Glomerular endothelial cell (primary cell): ENCODE measurements at regions not wholly inside any gene's neighbourhood (a gene's known extent, or its start where the extent isn't known, plus 50 kb on each side); places are given as distances from the start of the nearest gene placed in this dataset.

ENCODE experiments used
- DNase-seq: peaks from one replicate; pipeline ENCODE4 v3.0.0-alpha.2; 2011; ENCODE audit warnings: low read depth, low spot score; ENCODE audit errors: extremely low read depth

DNA sequence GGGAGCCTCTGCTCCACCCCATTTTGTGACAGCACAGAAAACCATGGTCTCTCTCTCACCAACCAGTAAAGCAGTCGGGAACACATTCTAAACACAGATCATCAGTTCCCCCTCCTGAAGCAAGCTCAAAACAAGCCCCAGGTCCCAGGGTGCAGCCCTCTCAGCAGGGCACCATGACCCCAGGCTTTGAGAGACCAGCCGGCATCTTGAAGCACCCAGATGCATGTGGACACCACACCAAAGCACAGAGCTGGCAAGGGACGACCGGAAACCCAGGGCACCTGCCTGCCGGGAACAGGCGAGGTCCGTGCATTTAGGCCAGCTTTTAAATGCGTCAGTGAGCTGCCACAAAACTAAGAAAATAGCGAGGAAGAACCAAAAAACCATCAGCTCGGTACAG is 103.2 kb upstream of the IQSEC1 start:
- DNase-seq: no peak

DNA sequence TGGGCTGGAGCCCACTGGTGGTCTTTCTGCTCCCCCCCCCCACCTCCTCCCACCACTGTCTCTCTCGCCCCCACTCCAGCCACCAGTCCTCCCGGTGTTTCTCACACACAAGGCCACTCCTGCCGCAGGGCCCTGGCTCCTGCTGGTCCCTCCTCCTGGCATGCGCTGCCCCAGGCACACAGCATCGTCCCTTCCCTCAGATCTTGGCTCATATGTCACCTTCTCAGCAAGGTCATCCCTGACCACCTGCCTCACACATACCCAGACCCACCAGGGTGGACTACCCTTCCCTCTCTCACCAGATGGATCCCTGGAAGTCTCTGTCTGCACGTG is 101.5 kb upstream of the IQSEC1 start:
- DNase-seq: no peak

DNA sequence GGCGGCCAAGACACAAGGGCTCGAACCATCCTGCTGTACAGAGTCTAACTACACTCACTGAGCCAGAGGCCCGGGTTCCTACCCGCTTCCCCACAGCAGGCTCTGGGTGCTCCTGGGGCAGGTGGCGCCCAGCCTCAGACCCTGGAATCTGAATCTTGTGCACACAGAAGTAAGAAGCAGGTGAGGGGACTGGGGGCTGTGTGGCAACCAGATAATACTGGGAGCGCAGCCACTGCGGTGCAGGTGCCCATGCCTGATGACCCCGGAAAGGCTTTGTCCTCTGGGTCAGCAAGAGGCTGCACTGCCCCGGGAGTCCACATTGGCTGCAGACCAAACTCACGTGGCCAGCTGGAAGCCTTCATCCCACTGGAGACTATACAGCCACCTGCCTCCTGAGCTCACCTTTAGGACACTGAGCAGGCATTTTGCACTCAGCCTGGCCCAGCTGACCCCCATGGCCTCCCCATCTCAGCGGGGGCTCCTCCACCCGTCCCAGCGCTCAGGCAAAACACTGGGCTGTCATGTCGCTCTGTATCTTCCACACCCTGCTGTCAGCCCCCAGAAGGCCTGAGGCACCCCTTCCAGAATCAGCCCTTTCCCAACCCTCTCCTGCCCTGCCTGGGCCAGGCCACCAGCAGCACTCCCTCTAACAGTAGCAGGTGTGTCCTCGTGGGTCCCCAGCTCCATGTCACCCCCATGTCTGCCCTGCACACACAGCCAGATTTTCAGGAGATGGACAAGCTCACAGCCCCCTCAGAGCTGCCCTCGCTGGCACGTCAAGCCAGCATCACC is 101.0 kb upstream of the IQSEC1 start:
- DNase-seq: no peak

DNA sequence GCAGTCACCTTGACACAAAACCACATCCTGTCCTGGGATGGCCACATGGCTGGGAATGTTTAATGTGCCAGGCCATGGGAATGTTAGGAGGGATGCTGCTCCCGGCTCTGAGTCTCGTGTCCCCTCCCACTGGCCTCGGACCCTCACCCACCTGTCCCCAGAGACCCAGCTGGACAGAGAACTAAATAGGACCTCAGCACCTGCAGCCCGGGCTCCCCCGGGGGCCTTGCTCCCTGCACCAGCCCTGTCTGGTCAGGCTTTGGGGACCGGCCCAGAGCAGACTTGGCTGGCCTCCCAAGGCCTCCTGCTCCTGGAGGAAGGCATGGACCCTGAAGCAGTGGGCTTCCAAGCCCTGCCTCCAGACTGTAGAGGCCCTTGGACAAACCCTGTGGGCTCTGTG is 100.0 kb upstream of the IQSEC1 start:
- no peak for DNase-seq

DNA sequence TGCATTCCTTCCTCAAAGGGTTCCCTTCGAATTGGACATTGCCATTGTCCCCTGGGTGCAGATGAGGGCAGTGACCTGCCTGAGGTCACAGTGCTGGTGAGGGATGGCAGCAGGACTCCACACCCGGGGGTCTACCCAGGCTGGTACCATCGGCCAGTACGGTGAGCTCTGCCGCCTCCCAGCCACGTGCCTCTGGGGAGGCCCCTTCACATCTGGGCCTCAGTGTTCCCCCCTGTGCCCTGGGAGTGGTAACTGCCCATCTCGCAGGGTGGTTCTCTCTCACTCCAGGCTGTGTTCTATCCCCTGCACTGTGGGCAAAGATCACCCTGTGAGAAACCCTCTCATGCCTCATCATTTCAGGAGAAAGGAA is 99.4 kb upstream of the IQSEC1 start:
- no peak for DNase-seq

DNA sequence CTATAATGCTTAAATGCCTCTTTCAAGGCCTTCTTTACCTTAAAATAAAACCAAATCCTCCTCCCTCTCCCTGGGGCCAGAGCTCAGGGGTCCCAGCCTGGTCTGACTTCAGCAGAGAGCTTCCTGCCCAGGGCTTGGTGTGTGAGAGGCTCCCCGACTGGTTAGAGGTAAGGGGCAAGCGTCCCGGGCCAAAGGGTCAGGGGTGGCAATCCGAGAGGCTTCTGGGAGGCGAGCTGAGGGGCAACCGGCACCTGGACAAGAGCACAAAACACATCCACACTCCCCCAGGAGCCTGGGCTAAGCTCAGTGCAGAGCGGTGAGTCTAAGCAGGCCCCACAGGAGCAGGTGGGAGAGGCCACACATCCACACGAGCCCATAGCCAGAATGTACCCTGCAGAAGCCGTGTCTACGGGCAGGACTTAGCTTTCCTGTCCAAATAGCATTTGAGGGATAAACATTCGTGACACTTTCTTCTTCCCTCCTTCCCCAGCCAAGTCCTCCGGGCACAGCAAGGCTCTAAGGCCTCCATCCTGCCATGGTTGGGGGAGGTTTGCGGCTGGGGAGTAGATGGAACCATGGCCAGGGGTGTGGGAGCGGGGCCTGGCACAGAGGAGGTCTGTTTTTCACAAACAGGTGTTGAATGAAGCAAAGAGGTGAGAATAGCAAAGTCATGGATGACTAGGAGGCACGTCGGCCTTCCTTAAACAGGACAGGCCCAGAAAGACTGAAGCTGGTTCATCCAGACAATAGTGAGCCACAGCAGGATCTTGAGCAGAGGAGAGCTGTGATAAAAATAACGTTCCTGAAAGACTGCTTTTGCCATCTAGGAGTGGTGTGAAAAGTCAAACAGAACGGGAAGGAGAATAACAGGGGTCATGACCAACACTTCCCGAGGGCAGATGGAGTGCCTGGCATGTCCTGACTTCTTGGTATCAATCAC is 98.7 kb upstream of the IQSEC1 start:
- DNase-seq: no peak

DNA sequence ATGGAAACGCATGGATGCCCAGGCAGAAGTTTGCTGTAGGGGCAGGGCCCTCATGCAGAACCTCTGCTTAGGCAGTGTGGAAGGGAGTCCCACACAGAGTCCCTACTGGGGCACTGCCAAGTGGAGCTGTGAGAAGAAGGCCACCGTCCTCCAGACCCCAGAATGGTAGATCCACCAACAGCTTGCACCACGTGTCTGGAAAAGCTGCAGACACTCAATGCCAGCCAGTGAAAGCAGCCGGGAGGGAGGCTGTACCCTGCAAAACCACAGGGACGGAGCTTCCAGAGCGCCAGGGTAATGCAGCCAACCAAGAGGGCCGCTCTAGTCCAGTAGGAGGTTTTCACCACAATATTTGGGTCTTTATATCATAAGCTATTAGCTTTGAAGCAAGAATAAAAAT is 97.1 kb upstream of the IQSEC1 start:
- DNase-seq: no peak

DNA sequence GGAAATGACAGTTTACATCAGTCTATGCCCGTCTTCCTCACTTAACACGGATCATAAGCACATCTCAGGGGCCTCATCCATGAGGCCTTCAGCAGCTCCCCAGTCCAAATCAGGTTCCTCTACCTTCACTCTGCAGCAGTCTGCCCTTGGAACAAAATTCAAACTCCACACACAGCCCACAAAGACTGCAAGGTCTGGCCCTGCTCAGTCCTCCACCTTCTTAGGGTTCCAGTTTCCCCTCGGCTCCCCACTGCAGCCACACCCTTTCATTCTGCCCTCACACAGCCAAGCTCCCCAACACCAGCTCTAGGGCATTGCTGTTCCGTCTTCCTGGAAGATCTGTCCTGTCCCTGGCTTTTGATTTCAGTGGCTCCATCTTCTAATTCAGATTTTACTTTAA is 95.2 kb upstream of the IQSEC1 start:
- no peak for DNase-seq

DNA sequence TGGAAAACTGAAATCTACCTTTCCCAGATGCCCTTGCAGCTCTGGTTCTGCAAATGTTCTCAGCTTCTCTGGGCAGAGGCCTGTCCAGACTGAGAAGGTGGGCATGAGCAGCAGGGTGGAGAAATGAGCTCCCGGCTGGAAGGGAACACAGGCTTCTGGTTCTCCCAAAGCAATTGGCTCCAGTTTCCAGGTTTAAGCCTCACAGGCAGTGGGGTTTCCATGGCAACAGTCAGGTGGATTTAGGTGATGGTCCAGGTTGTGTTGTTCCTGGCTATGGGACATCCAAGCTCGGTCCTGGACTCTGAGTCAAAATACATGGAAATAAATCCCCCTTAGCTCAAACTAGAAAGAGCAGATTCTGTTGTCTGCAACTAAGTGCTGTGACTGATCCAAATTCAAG is 94.6 kb upstream of the IQSEC1 start:
- DNase-seq: no peak

DNA sequence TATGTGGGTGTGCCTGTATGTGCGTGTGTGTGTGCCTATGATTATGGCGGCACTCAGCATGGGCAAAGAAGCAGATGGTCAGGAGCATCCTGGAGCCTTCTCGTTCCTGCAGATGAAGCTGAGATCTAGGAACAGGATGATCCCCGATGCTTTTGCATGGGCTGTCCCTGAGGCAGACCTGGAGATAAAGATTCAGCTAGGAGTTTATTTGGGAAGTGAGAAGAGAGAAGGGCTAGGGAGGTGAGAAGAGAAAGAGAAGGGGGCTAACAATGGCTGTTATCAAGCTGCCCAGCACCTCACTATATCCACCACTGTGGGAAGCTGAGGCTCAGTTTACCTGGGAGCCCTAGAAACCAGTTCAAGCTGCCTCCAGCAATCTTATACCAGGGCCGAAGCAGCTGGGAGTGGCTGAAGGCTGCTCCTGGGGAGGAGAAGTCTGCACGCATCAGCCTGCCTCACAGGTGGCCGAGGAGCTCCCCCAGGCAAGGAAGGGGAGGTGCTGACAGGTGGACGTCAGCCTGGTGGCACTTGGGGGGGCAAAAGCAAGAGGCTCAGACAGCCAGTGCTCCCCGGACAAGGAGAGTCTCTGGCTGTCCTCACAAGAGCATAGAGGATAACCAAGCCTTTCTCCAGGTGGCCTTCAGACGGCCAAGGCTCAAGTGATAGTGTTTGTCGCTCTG is 94.0 kb upstream of the IQSEC1 start:
- DNase-seq: no peak

DNA sequence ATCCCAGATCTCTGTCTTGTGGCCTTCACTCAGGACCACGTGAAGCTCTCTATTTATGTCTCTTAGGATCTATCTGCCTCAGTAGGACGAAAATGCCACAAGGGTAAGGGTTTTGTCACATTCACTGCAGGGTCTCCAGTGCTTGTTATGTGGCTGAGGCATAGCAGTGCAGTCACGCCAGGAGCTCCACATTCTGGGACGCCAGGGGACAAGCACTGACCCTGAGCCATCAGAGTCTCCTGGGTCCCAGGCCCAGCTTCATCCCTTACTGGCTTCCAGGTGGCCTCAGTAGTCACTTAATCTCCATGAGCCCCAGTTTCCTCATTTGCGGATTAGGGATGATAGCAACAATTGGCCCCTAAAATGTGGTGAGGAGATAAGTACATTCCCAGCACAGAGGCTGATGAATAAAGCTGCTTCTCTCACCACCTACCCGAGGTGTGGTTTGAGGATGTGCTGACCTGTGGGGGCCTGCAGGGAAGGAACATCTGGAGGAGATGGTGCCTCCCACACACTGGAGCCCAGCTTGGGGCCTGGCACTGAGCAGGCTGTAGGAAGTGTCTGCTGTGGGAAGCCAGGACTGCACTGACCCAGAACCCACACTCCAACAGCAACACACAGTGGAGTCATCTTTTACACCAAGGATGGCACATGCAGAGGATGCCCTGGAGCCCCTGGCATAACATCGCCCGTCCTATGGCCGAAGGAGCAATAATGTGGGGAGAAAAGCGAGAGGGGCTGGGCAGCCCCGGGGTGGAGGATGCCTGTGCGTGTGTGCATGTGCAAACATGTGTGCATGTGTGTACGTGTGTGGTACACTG is 93.2 kb upstream of the IQSEC1 start:
- DNase-seq: no peak

DNA sequence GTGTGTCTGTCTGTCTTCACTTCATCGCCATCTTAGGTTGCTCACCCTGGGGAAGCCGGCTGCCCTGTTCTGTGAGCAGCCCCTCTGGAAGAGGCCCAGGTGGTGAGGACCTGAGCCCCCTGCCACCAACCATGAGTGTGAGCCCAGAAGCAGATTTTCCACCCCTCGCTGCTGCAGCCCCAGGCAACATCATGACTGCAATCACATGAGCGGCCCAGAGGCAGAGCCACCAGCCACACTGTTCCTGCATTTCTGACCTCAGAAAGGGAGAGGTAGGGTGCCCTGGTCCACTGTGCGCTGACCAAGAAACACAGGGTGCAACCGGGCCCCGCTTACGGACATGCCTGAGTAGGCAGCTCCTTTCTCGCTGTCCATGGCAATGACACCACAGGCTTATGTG is 92.3 kb upstream of the IQSEC1 start:
- DNase-seq: no peak

DNA sequence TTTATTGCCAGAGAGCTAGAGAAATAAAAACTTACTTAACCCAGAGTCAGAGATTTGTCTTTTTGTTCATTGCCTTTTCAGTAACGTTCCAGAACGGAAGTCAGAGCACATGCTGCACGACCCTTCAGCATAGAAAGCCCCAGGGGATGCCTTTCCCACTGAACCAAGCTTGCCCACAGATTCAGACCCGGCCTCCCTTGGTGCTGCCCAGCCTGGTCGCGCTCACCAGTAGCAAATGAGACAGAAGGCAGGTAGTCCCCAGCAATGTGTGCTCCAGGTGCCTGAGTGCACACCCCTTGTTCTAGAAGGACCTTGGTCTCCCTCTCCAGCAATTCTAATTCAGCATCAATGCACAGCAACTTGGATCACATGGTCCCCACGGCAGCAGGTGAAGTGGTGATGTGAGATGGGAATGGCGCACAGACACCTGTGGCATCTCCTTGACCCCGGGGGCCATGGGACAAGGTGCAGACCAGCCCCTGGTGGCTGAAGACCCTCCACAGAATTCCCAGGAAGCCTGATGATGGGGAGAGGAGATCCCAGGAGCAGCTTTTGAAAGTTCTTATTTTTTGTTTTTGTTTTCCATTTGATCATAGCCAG is 91.8 kb upstream of the IQSEC1 start:
- no peak for DNase-seq

DNA sequence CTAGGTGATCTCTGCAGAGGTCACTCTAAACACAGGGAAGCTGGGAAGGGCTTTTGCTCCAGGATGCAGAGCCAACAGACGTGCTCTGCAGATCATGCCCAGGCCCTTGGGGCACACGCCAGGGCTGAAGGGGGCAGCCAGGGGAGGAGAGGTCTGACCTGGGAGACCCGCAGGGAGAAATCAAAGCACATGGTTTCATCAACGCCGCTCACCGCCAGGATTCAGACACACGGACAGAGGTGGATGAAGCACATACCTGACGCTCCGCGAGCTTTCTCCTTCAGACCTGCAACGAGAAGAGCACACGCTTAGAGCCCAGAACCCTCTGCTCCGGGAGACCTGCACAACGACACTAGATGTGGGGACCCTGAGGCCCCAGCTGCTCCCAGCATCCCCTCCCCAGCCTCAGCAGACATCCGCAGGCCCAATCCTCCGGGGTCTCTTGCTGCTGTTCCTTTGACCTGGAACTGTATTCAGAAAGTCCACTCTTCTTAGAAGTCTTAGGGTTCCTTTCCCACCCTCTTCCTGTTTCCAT is 90.7 kb upstream of the IQSEC1 start:
- no peak for DNase-seq

DNA sequence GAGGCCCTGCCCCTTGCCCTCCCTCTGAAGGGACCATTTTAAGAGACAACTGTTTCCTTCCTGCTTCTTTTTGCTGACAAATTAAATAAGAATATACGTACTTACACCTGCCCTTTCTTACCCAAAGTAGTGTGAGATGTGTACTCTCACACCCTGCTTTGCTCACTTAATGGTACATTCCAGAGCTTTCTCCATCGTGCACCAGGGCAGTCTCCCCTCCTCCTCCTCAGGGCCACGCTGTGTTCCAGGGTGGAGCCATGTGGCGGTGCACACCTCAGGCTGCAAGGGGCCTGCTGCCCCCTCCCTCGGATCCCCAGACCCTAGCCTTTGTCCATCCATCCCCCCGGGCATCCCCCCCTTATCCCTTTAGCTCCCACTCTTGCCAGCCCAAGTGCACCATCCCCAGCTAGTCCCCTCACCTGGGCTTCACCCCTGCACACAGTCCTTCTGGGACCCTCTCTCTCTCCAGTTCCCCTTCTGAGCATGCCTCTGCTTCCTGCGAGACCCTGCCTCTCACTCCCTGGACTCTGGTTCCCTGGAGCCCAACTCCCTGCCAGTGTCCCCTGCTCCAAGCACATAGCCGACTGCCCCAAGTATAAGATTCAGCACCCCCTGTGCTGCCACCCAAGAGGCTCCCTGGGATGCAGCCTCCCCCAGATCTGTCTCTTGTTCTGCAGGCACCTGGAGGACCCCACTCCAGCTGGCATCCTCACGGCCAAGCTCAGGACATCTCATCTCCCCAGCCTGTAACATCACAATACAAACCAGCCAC is 89.5 kb upstream of the IQSEC1 start:
- DNase-seq: no peak

DNA sequence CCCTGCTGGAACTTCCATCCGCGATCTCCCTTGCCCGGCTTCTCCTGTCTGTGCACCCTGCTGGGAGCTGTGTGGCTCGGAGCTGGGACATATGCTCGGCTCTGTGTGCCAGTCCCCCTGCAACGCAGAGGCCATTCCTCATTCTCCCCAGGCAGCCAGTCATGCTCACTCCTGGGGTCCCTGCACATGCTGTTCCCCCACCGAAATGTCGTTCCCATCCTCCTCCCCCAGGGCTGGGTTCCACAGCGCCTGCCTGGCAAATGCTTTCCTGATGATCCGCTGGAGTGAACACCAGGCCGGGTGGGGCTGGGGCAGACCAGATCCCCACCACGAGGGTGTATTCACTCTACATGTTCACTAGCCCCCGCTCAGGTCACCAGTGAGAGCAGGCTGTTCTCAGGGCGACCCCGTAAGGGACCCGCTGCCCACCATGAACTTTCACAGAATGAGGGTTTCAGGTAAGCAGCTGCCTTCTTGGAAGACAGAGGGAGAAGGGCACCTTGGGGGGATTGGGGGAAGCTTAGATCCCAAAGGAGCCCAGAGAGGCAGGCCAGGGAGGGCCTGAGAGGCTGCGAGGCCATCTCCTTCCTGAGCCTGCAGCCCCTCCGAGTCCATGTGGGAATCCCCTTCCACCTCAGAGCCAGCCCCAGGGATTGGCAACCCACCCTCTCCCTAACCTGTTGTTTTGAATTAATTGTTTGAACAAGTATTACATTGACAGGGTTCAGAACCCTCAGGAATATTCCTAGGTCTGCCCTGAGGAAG is 88.7 kb upstream of the IQSEC1 start:
- DNase-seq: no peak

DNA sequence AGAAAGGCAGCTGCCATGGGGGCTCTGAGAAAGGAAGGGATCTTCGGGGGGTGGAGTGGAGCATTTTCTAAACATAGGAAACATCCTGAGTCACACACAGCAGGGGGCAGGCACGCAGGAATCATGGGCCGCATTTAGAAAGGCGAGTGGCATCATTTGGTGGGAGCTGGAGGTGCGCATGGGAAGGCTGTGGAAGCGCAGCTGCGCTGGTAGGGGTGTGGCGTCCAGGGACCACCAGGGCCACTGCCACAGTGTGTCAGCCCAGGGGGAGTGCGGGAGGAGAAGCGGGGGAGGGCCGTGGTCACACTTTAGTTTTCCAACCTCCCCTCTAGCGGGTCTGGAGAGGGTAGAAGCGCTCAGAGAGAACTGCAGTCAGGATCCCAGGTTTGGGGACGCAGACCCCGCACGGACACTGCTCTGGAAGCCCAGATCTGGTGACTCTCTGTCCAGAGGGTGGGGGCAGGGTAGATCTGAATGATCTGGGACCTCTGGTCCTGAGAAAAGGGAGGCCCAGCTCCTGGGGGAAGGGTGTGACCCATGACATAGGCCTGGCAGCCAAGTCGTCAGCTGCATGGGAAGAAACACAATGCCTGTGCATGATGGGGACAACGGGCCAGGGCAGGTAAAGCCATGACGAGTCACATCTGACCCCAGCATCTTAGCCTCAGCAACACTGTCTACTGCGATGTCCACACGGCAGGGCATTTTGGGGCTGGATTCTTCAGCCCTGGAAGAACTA is 88.0 kb upstream of the IQSEC1 start:
- no peak for DNase-seq

DNA sequence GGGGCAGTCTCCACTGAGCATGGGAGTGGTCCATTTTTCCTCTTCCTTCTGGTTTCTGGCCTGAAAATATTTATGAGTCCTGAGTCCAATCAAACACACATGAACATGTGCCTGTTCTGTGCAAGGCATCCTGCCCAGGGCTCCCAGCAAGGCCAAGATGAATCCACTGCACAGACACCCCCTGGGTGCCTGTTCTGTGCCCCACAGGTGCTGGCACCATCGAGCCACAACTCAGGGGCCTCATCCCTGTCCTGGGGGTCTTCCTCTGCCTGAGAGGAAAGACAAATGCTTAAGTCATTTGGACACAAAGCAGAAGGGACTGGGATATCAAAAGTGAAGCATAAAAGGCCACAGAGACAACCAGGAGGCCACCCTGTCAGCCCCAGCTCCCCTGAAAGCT is 87.4 kb upstream of the IQSEC1 start:
- no peak for DNase-seq
